Mesenchymal stem cell (in vitro differentiated cells and primary cell): ENCODE measurements at regions not wholly inside any gene's neighbourhood (a gene's known extent, or its start where the extent isn't known, plus 50 kb on each side); places are given as distances from the start of the nearest gene placed in this dataset.
A peak's percentile ranks its signal among the peaks of the same experiment; 100 is the strongest.

Experiments used
- DNase-seq: peaks from one replicate; pipeline ENCODE4 v3.0.0-alpha.2; 2013
- H2AFZ ChIP-seq: one replicate; pipeline ENCODE4 v1.6.1; 2013; ENCODE audit warnings: low read depth, mild to moderate bottlenecking, control low read depth, inconsistent platforms, low read length, moderate library complexity
- H2AK5ac ChIP-seq: 2 replicates; pipeline ENCODE4 v1.6.1; 2013; ENCODE audit warnings: low read length, moderate library complexity, mild to moderate bottlenecking, inconsistent platforms; ENCODE audit not compliant: severe bottlenecking
- H2BK120ac ChIP-seq: one replicate; pipeline ENCODE4 v1.6.1; 2013; ENCODE audit warnings: low read depth, mild to moderate bottlenecking, inconsistent platforms, low read length, moderate library complexity
- H2BK12ac ChIP-seq, 2 experiments: one replicate each; pipeline ENCODE4 v1.6.1; 2013; ENCODE audit warnings: inconsistent platforms in 2 of 2, low read length in 2 of 2, mild to moderate bottlenecking in 2 of 2, moderate library complexity in 2 of 2, control low read depth in 1 of 2
- H2BK15ac ChIP-seq: one replicate; pipeline ENCODE4 v1.6.1; 2013; ENCODE audit warnings: mild to moderate bottlenecking, low read depth, inconsistent platforms; ENCODE audit not compliant: poor library complexity, severe bottlenecking
- H2BK5ac ChIP-seq: 2 replicates; pipeline ENCODE4 v1.6.1; 2013; ENCODE audit warnings: low read depth, mild to moderate bottlenecking, low read length, control low read depth, inconsistent platforms; ENCODE audit not compliant: poor library complexity, severe bottlenecking
- H3K14ac ChIP-seq, 2 experiments: one replicate each; pipeline ENCODE4 v1.6.1; 2013; ENCODE audit warnings: inconsistent platforms in 2 of 2, low read length in 2 of 2, control low read depth in 1 of 2, mild to moderate bottlenecking in 1 of 2, moderate library complexity in 1 of 2
- H3K18ac ChIP-seq, 2 experiments: one replicate each; pipeline ENCODE4 v1.6.1; 2013; ENCODE audit warnings: inconsistent platforms in 2 of 2, low read length in 2 of 2, control low read depth in 1 of 2, low read depth in 1 of 2, mild to moderate bottlenecking in 1 of 2
- H3K23ac ChIP-seq, 2 experiments: one replicate each; pipeline ENCODE4 v1.6.1; 2013; ENCODE audit warnings: inconsistent platforms in 2 of 2, low read length in 2 of 2, mild to moderate bottlenecking in 2 of 2, moderate library complexity in 2 of 2, control low read depth in 1 of 2
- H3K27ac ChIP-seq: 2 replicates; pipeline ENCODE4 v1.5.1; 2013; ENCODE audit warnings: mild to moderate bottlenecking, moderate library complexity, low read length, control low read depth, inconsistent platforms; ENCODE audit not compliant: poor library complexity, severe bottlenecking
- H3K27me3 ChIP-seq, 2 experiments: 2 replicates each; pipeline versions ENCODE4 v1.6.1 to v1.7.0; 2013; ENCODE audit warnings: low read length in 2 of 2, mild to moderate bottlenecking in 2 of 2, moderate library complexity in 2 of 2, control low read depth in 1 of 2, inconsistent platforms in 1 of 2; ENCODE audit not compliant: control insufficient read depth in 1 of 2, insufficient read depth in 1 of 2
- H3K36me3 ChIP-seq, 2 experiments: 2 replicates each; pipeline versions ENCODE4 v1.6.1 to v1.7.0; 2013; ENCODE audit warnings: low read length in 2 of 2, control low read depth in 1 of 2, inconsistent platforms in 1 of 2, low read depth in 1 of 2, mild to moderate bottlenecking in 1 of 2; ENCODE audit not compliant: insufficient read depth in 2 of 2, control insufficient read depth in 1 of 2
- H3K4ac ChIP-seq, 2 experiments: one replicate each; pipeline ENCODE4 v1.6.1; 2013; ENCODE audit warnings: inconsistent platforms in 2 of 2, low read length in 2 of 2, mild to moderate bottlenecking in 2 of 2, moderate library complexity in 2 of 2, control low read depth in 1 of 2, low read depth in 1 of 2
- H3K4me1 ChIP-seq: 2 replicates; pipeline ENCODE4 v1.6.1; 2013; ENCODE audit warnings: low read depth, low read length, control low read depth; ENCODE audit not compliant: control insufficient read depth, insufficient read depth
- H3K4me2 ChIP-seq: 2 replicates; pipeline ENCODE4 v1.6.1; 2013; ENCODE audit warnings: low read length, mild to moderate bottlenecking, inconsistent platforms; ENCODE audit not compliant: poor library complexity, severe bottlenecking
- H3K4me3 ChIP-seq, 2 experiments: 2 replicates each; pipeline versions ENCODE4 v1.5.1 to v1.7.0; 2013; ENCODE audit warnings: low read length in 2 of 2, mild to moderate bottlenecking in 2 of 2, control low read depth in 1 of 2, low read depth in 1 of 2; ENCODE audit not compliant: insufficient read depth in 1 of 2
- H3K79me1 ChIP-seq: replicated peaks from 2 replicates; pipeline ENCODE4 v1.6.1; 2013; ENCODE audit warnings: mild to moderate bottlenecking, control low read depth, low read length, inconsistent platforms; ENCODE audit not compliant: poor library complexity, severe bottlenecking
- H3K9ac ChIP-seq: 2 replicates; pipeline ENCODE4 v1.7.0; 2013; ENCODE audit warnings: mild to moderate bottlenecking, low read length, moderate library complexity
- H3K9me3 ChIP-seq: 2 replicates; pipeline ENCODE4 v1.7.0; 2013; ENCODE audit warnings: mild to moderate bottlenecking, low read length; ENCODE audit not compliant: control insufficient read depth
- H4K8ac ChIP-seq: one replicate; pipeline ENCODE4 v1.6.1; 2013; ENCODE audit warnings: inconsistent platforms, mild to moderate bottlenecking, low read length, moderate library complexity
- H4K91ac ChIP-seq: one replicate; pipeline ENCODE4 v1.6.1; 2013; ENCODE audit warnings: mild to moderate bottlenecking, low read length, inconsistent platforms
- WGBS: methylation state at CpG from one replicate; pipeline ENCODE4 v1.1.7; 2013; ENCODE audit warnings: mixed read lengths; 5-methylcytosine and 5-hydroxymethylcytosine counted together

GRCh38 chr6:72553531-72554511, 68.0 kb upstream of the KCNQ5 start:
- no peaks in the 10 kb centered on the region for H3K9me3 ChIP-seq
- H3K23ac ChIP-seq: no peak overlapping the region
- no peak overlapping the region for H2BK120ac ChIP-seq
- H3K36me3 ChIP-seq: no peaks in the 10 kb centered on the region
- H3K4ac ChIP-seq: no peak overlapping the region
- H3K27me3 ChIP-seq: no peaks in the 10 kb centered on the region
- H2BK15ac ChIP-seq: no peak overlapping the region
- H3K14ac ChIP-seq: no peak overlapping the region
- no peak overlapping the region for H3K4me3 ChIP-seq
- H2BK5ac ChIP-seq: no peak overlapping the region
- H3K18ac ChIP-seq: no peak overlapping the region
- H3K4me1 ChIP-seq: no peaks in the 10 kb centered on the region
- no peak overlapping the region for H3K4me2 ChIP-seq
- H2AFZ ChIP-seq: no peak overlapping the region
- H2BK12ac ChIP-seq: no peak overlapping the region
- H4K8ac ChIP-seq: no peak overlapping the region
- peak overlapping the region; percentile 39 for H3K9ac ChIP-seq
- H3K79me1 ChIP-seq: no peaks in the 10 kb centered on the region
- H4K91ac ChIP-seq: no peak overlapping the region
- H3K27ac ChIP-seq: peak overlapping the region; percentile 53
- peak; percentile 90 for DNase-seq
- WGBS: 12% methylated on average over 5 of the region's 7 CpGs
- H2AK5ac ChIP-seq: no peak overlapping the region

- peak overlapping the region; percentile 39 for H3K9ac ChIP-seq
- H3K4me1 ChIP-seq: no peaks in the 10 kb centered on the region
- H3K18ac ChIP-seq: no peak overlapping the region
- H2BK12ac ChIP-seq: no peak overlapping the region
- no peak overlapping the region for H4K91ac ChIP-seq
- H2BK120ac ChIP-seq: no peak overlapping the region
- H3K27me3 ChIP-seq: no peaks in the 10 kb centered on the region
- no peaks in the 10 kb centered on the region for H3K79me1 ChIP-seq
- no peak overlapping the region for H3K27ac ChIP-seq
- H2AFZ ChIP-seq: no peak overlapping the region
- no peak overlapping the region for H2BK5ac ChIP-seq
- DNase-seq: no peak
- WGBS: 97% methylated on average over 4 of the region's 4 CpGs
- H3K4me3 ChIP-seq: no peak overlapping the region
- no peak overlapping the region for H2BK15ac ChIP-seq
- no peak overlapping the region for H2AK5ac ChIP-seq
- no peaks in the 10 kb centered on the region for H3K9me3 ChIP-seq
- H3K4me2 ChIP-seq: no peak overlapping the region
- H3K14ac ChIP-seq: no peak overlapping the region
- H3K4ac ChIP-seq: no peak overlapping the region
- H4K8ac ChIP-seq: no peak overlapping the region
- no peak overlapping the region for H3K23ac ChIP-seq
- H3K36me3 ChIP-seq: no peaks in the 10 kb centered on the region
These were observed 67.1 kb upstream of the KCNQ5 start for GRCh38 chr6:72554761-72555221.

- Histone ChIP-seq H3K9ac (no peak overlapping the region), H3K18ac (no peak overlapping the region), H2AFZ (no peak overlapping the region), H3K4me3 (no peak overlapping the region), H3K4me1 (no peaks in the 10 kb centered on the region), H3K27ac (no peak overlapping the region), H3K36me3 (no peaks in the 10 kb centered on the region), H3K27me3 (no peaks in the 10 kb centered on the region), H3K79me1 (no peaks in the 10 kb centered on the region), H2AK5ac (no peak overlapping the region), H3K14ac (no peak overlapping the region), H3K23ac (no peak overlapping the region), H2BK15ac (no peak overlapping the region), H4K91ac (no peak overlapping the region), H3K4ac (no peak overlapping the region), H3K9me3 (no peaks in the 10 kb centered on the region), H4K8ac (no peak overlapping the region), H3K4me2 (no peak overlapping the region), H2BK5ac (no peak overlapping the region), H2BK120ac (no peak overlapping the region), H2BK12ac (no peak overlapping the region)
- DNase-seq: no peak
These were observed 62.8 kb upstream of the KCNQ5 start for GRCh38 chr6:72559067-72559466.

GRCh38 chr6:72559555-72559954, 62.3 kb upstream of the KCNQ5 start:
- Histone ChIP-seq H3K14ac (no peak overlapping the region), H3K36me3 (no peaks in the 10 kb centered on the region), H3K27ac (no peak overlapping the region), H2BK5ac (no peak overlapping the region), H4K91ac (no peak overlapping the region), H3K4ac (no peak overlapping the region), H3K18ac (no peak overlapping the region), H2BK120ac (no peak overlapping the region), H4K8ac (no peak overlapping the region), H3K23ac (no peak overlapping the region), H3K4me1 (no peaks in the 10 kb centered on the region), H3K9ac (no peak overlapping the region), H2BK15ac (no peak overlapping the region), H2AFZ (no peak overlapping the region), H3K4me3 (no peak overlapping the region), H3K4me2 (no peak overlapping the region), H2BK12ac (no peak overlapping the region), H3K79me1 (no peaks in the 10 kb centered on the region), H2AK5ac (no peak overlapping the region), H3K27me3 (no peaks in the 10 kb centered on the region), H3K9me3 (no peaks in the 10 kb centered on the region)
- no peak for DNase-seq
- 92% methylated on average over 3 of the region's 3 CpGs for WGBS
